GM06990 (cell line): ENCODE measurements at regions not wholly inside any gene's neighbourhood (a gene's known extent, or its start where the extent isn't known, plus 50 kb on each side); places are given as distances from the start of the nearest gene placed in this dataset.

Experiments used
- DNase-seq: peaks from one replicate; pipeline ENCODE4 v3.0.0-alpha.2; 2011; ENCODE audit not compliant: insufficient read length; ENCODE audit errors: extremely low read depth
- H3K27me3 ChIP-seq: replicated peaks from 2 replicates; pipeline ENCODE4 v1.6.0; 2011; ENCODE audit warnings: low read length; ENCODE audit not compliant: control insufficient read depth, insufficient read depth
- H3K36me3 ChIP-seq: 2 replicates; pipeline ENCODE4 v1.5.1; 2011; ENCODE audit warnings: low read length; ENCODE audit not compliant: control insufficient read depth, insufficient read depth
- H3K4me3 ChIP-seq: replicated peaks from 2 replicates; pipeline ENCODE4 v1.5.1; 2011; ENCODE audit warnings: low read depth, mild to moderate bottlenecking, control low read depth, low read length
- CTCF ChIP-seq: IDR thresholded peaks from 2 replicates; pipeline ENCODE4 v1.5.1; 2011; ENCODE audit warnings: low read length, control low read depth, mild to moderate bottlenecking, inconsistent platforms; ENCODE audit not compliant: insufficient read depth, poor library complexity, severe bottlenecking

DNA sequence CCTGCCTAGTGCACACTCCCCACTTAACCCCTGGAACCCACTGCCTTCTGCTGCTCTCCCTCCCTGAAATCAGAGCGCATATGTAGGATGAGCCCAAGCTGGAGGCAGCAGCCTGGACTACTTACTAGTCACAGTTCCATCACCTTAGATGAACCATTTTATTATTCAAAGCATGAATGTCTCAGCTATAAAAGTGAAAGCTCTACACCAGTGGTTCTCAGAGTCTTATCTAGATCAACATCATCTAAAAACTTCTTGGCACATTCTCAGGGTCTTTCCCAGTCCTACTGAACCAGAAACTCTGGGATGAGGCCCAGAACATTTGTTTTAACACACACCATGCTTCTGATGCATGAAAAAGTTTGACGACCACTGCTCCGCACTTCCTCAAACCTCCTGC is 100.3 kb upstream of the ANK3 start:
- no peak for TF ChIP-seq CTCF
- no peak overlapping the region for H3K4me3 ChIP-seq
- H3K27me3 ChIP-seq, result no peaks in the 10 kb centered on the region
- DNase-seq, result no peak
- H3K36me3 ChIP-seq, result no peaks in the 10 kb centered on the region

DNA sequence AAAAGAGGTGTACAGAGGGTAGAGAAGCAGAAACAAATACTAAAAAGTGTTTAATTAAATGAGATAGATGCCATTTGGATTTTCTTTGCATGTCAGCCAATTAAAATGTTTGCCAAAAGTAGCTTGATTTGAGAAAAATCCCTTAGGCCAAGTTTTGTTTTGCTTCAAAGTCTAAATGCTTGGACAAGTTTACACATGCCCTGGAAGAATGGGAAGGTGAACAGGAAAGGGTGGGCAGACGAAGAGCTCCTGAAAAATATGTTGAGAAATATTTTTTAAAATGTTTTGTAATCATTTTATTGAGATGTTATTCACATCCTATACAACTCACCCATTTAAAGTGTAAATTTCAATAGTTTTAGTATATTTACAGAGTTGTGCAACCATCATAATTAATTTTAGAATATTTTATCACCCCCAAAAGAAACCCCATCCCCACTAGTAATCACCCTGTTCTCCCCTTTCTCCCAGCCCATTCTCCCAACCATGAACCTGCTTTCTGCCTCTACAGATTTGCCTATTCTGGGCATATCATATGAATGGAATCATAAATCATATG is 98.5 kb upstream of the ANK3 start:
- no peaks in the 10 kb centered on the region for H3K36me3 ChIP-seq
- H3K27me3 ChIP-seq, result no peaks in the 10 kb centered on the region
- TF ChIP-seq CTCF, result no peak
- no peak overlapping the region for H3K4me3 ChIP-seq
- DNase-seq, result no peak

- Histone ChIP-seq H3K36me3 (no peaks in the 10 kb centered on the region), H3K27me3 (no peaks in the 10 kb centered on the region), H3K4me3 (no peak overlapping the region)
- no peak for DNase-seq
- no peak for TF ChIP-seq CTCF
These were observed 97.9 kb upstream of the ANK3 start for GRCh38 chr10:60487543-60487942.

DNA sequence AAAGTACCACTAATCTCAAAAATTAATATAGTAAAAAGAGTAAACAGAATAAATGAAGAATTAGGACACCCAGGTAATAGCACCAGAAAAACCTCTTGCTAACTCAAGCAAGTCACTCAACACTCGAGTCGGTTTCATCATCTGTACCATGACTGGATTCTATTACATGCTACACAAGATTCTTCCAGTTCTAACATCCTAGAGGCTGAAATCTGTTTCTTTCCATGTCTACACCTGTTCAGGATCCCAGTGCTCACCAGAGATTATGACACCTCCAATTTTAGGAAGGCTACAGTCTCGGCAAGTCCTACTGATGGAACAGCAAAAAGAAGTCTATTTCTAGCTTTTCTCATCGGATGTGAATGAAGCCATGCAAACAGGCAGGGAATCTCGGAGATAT is 95.3 kb upstream of the ANK3 start:
- no peak overlapping the region for H3K4me3 ChIP-seq
- no peaks in the 10 kb centered on the region for H3K36me3 ChIP-seq
- H3K27me3 ChIP-seq, result no peaks in the 10 kb centered on the region
- TF ChIP-seq CTCF, result no peak
- DNase-seq, result no peak

GRCh38 chr10:60480865-60481563 is 91.3 kb upstream of the ANK3 start:
- Histone ChIP-seq H3K36me3 (no peaks in the 10 kb centered on the region), H3K4me3 (no peak overlapping the region), H3K27me3 (no peaks in the 10 kb centered on the region)
- no peak for TF ChIP-seq CTCF
- DNase-seq, result no peak
